ENCODE measurements at regions not wholly inside any gene's neighbourhood (a gene's known extent, or its start where the extent isn't known, plus 50 kb on each side); places are given as distances from the start of the nearest gene placed in this dataset.

GRCh38 chr6:4256969-4257368 is 121.6 kb upstream of the ECI2 start:
- TF ChIP-seq EZH2phosphoT487 (IDR thresholded peaks at IDR 0.05; ENCODE audit: insufficient read depth, low read depth) (no peak), EZH2 (IDR thresholded peaks at IDR 0.05; ENCODE audit: insufficient read depth, poor library complexity, severe bottlenecking) (no peak)

Measured in GM23248 (cell line).